ENCODE measurements at regions not wholly inside any gene's neighbourhood (a gene's known extent, or its start where the extent isn't known, plus 50 kb on each side); places are given as distances from the start of the nearest gene placed in this dataset.

GRCh38 chr2:44880125-44880483 lies 61.4 kb upstream of the SIX3 start:
- no peak for TF ChIP-seq EZH2 (IDR thresholded peaks at IDR 0.05; ENCODE audit: low read length, unreplicated experiment)
- no peak for TF ChIP-seq CTCF (conservative IDR thresholded peaks at IDR 0.05; ENCODE audit: low read depth, low read length)
- no peak for TF ChIP-seq EZH2phosphoT487 (IDR thresholded peaks at IDR 0.05; ENCODE audit: borderline replicate concordance, low read length)

Measured in PC-3 (cell line).